C4-2B (cell line): ENCODE measurements at regions not wholly inside any gene's neighbourhood (a gene's known extent, or its start where the extent isn't known, plus 50 kb on each side); places are given as distances from the start of the nearest gene placed in this dataset.

ENCODE experiments used
- CTCF ChIP-seq: fragments of 450-650 bp; conservative IDR thresholded peaks from 2 replicates; pipeline ENCODE4 v1.5.1; 2017; ENCODE audit warnings: mild to moderate bottlenecking
- ZFX ChIP-seq: fragments of 450-650 bp; IDR thresholded peaks from 2 replicates; pipeline ENCODE4 v1.6.1; 2017

- TF ChIP-seq CTCF = no peak
- TF ChIP-seq ZFX = no peak
Measured at GRCh38 chr10:71082960-71083715, 129.2 kb upstream of the UNC5B start.
